Left ventricle myocardium inferior (tissue), 1 donor: ENCODE measurements at regions not wholly inside any gene's neighbourhood (a gene's known extent, or its start where the extent isn't known, plus 50 kb on each side); places are given as distances from the start of the nearest gene placed in this dataset.

Experiments used
- DNase-seq: peaks from one replicate; pipeline ENCODE4 v3.0.0-alpha.2; 2020
- H3K27ac ChIP-seq: fragments of 200-600 bp; replicated peaks from 2 replicates; pipeline ENCODE4 v1.8.0; 2021
- H3K27me3 ChIP-seq: fragments of 200-600 bp; 2 replicates; pipeline ENCODE4 v1.8.0; 2021; ENCODE audit warnings: low read depth
- H3K36me3 ChIP-seq: fragments of 200-600 bp; 2 replicates; pipeline ENCODE4 v1.8.0; 2021
- H3K4me1 ChIP-seq: fragments of 200-600 bp; 2 replicates; pipeline ENCODE4 v1.8.0; 2021
- H3K4me3 ChIP-seq: fragments of 200-600 bp; 2 replicates; pipeline ENCODE4 v1.8.0; 2021; ENCODE audit warnings: mild to moderate bottlenecking, moderate library complexity
- H3K9me3 ChIP-seq: fragments of 200-600 bp; replicated peaks from 2 replicates; pipeline ENCODE4 v1.8.0; 2021
- intact Hi-C: fragments of 100-400 bp; cut with micrococcal nuclease; formaldehyde crosslinking; loops from one replicate; pipeline ENCODE4 v1.11.0; 2022
- TF ChIP-seq, protein P1 (sequence below): fragments of 200-600 bp; IDR thresholded peaks from 2 replicates; pipeline ENCODE4 v1.8.0; 2021; ENCODE audit warnings: antibody characterized with exemption, mild to moderate bottlenecking, borderline replicate concordance
- donor health status: DM: no; HTN: yes; CAD: no; lungs with severe emphysema.

DNA sequence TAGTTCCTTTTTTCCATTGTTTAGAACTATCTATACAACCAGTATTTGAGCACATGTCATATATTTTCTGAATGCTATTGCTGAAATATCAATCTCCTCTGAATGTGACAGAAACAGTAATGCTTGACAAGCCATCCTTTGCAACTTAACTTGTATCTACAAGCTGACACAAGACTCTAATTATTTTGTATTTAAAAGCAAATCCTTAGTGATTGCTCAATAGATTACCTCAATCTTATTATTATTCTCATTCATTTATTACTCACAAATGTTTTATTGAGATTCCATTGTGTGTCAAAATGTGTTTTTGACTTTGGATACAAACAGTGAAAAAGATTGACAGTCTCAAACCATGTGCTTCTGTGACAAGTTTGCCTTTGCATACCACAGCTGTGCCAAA, 787.8 kb upstream of the PRR20A start:
- Histone ChIP-seq H3K4me3 (no peak overlapping the region), H3K27me3 (no peaks in the 10 kb centered on the region), H3K27ac (no peak overlapping the region), H3K9me3 (no peaks in the 10 kb centered on the region), H3K4me1 (no peaks in the 10 kb centered on the region), H3K36me3 (no peaks in the 10 kb centered on the region)
- TF ChIP-seq, protein P1, sequence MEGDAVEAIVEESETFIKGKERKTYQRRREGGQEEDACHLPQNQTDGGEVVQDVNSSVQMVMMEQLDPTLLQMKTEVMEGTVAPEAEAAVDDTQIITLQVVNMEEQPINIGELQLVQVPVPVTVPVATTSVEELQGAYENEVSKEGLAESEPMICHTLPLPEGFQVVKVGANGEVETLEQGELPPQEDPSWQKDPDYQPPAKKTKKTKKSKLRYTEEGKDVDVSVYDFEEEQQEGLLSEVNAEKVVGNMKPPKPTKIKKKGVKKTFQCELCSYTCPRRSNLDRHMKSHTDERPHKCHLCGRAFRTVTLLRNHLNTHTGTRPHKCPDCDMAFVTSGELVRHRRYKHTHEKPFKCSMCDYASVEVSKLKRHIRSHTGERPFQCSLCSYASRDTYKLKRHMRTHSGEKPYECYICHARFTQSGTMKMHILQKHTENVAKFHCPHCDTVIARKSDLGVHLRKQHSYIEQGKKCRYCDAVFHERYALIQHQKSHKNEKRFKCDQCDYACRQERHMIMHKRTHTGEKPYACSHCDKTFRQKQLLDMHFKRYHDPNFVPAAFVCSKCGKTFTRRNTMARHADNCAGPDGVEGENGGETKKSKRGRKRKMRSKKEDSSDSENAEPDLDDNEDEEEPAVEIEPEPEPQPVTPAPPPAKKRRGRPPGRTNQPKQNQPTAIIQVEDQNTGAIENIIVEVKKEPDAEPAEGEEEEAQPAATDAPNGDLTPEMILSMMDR = no peak
- no peak for DNase-seq
- intact Hi-C loops = no loop called here

DNA sequence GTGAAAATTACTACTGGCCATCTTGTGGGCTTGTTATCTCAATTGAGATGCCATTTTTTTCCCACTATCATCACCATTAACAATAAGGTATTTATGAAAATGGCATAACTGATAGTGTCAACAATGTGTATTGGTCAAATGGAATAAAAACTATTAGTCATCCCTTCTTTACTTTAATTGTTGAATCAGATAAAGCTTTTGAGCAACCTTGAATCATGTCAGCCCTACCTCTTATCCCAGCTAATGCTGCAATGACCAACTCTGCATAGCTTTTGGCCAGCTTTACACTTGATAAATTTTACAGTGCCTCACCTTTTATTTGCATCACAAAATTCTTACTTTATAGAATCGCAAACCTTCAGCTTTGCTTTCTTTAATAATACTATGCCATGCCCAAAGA, 784.0 kb upstream of the PRR20A start:
- Histone ChIP-seq H3K9me3 (peaks cover 2% of the 10 kb centered on the region), H3K27ac (no peak overlapping the region), H3K4me1 (no peaks in the 10 kb centered on the region), H3K36me3 (no peaks in the 10 kb centered on the region), H3K4me3 (no peak overlapping the region), H3K27me3 (no peaks in the 10 kb centered on the region)
- intact Hi-C loops = no loop called here
- TF ChIP-seq, protein P1 = no peak
- DNase-seq = no peak

DNA sequence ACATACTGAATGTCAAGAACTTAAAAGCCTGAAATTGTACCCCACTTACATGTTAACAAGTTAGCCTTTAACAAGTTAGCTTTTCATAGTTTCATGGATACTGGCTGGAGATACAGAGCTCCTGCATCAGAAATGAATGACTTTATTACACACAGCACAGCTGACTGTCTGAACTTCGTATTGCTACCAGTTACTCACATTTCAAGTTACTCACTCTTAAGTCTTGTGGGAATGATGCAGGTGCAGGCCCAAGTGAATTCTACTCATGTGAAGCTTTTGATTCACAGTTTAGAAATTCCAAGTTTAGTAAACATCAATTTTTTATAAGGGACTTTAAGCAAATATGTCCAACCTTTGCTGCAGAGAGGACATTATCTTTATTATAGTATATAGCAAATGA, 762.2 kb upstream of the PRR20A start:
- TF ChIP-seq, protein P1 = no peak
- Histone ChIP-seq H3K36me3 (no peaks in the 10 kb centered on the region), H3K4me1 (no peaks in the 10 kb centered on the region), H3K4me3 (no peak overlapping the region), H3K27me3 (no peaks in the 10 kb centered on the region), H3K27ac (no peak overlapping the region), H3K9me3 (peaks cover 11% of the 10 kb centered on the region)
- intact Hi-C loops = no loop called here
- no peak for DNase-seq

DNA sequence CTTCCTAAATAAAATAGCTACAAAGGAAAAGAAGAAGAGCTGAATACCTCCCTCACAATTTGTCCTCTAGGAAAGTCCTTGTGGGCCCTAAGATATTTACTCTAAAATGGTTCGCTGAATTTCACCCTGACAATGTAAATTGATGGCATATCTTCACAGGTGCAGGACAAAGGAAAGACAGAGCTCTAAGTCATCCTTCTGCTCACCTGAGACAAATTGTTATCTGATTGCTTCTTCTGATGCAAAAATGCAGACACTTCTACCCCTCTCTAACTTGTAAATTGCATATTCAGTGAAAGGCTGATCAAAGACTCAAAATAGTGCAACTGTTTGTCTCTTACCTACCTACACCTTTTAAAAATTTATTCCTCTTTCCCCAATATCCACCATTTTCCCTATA, 747.2 kb upstream of the PRR20A start:
- peaks cover 29% of the 10 kb centered on the region for H3K9me3 ChIP-seq
- TF ChIP-seq, protein P1 = no peak
- DNase-seq = no peak
- no peak overlapping the region for H3K4me3 ChIP-seq
- H3K27ac ChIP-seq = no peak overlapping the region
- intact Hi-C loops = no loop called here
- H3K4me1 ChIP-seq = no peaks in the 10 kb centered on the region
- H3K27me3 ChIP-seq = no peaks in the 10 kb centered on the region
- no peaks in the 10 kb centered on the region for H3K36me3 ChIP-seq

DNA sequence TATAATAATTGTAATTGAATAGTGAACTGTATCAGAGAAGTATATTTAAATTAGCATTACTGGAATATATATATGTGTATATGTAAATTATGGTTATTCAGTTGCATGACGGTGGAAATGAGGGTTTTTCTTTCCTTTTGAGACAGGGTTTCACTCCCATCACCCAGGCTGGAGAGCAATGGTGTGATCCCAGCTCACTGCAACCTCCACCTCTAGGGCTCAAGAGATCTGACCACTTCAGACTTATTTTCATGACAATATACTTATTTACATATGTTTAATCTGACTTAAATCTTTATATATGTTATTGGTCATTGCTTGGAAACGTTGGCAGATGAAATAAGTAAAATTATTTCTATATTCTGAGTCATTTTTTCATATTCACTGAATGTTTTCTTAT, 744.4 kb upstream of the PRR20A start:
- H3K4me1 ChIP-seq = no peaks in the 10 kb centered on the region
- no peaks in the 10 kb centered on the region for H3K36me3 ChIP-seq
- intact Hi-C loops = no loop called here
- no peaks in the 10 kb centered on the region for H3K27me3 ChIP-seq
- H3K27ac ChIP-seq = no peak overlapping the region
- no peak overlapping the region for H3K4me3 ChIP-seq
- DNase-seq = no peak
- H3K9me3 ChIP-seq = peaks cover 9% of the 10 kb centered on the region
- TF ChIP-seq, protein P1 = no peak

DNA sequence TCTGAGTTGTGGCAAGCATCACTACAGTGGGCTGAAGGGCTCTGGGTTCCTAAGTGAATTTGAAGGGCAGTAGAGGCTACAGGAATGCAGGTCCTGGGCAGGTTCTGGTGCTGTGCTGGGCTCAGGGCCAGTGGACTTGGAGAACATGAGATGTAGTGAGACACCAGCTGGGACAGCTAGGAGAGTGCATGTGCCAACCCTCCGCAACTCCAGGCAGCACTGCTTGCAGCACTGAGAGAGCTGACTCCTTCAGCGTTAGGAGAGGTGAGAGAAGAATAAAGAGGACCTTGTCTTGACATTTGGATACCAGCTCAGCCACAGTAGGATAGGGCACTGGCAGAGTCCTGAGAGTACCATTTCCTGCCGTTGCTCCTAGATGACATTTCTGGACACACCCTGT, 739.9 kb upstream of the PRR20A start:
- Histone ChIP-seq H3K4me3 (no peak overlapping the region), H3K4me1 (no peaks in the 10 kb centered on the region), H3K36me3 (no peaks in the 10 kb centered on the region), H3K27me3 (no peaks in the 10 kb centered on the region), H3K27ac (no peak overlapping the region), H3K9me3 (peaks cover 20% of the 10 kb centered on the region)
- intact Hi-C loops = no loop called here
- TF ChIP-seq, protein P1 = no peak
- no peak for DNase-seq
